CD8-positive, alpha-beta memory T cell (primary cell): ENCODE measurements at regions not wholly inside any gene's neighbourhood (a gene's known extent, or its start where the extent isn't known, plus 50 kb on each side); places are given as distances from the start of the nearest gene placed in this dataset.

Source experiments
- CTCF ChIA-PET: fragments of 350-600 bp; sonication (Branson Sonifier 250); formaldehyde crosslinking; loops from one replicate; lab custom pipeline; 2021; ENCODE audit warnings: antibody characterized with exemption; lab: Charles Lee
- POLR2A ChIA-PET: fragments of 350-600 bp; sonication (Branson Sonifier 250); formaldehyde crosslinking; loops from one replicate; lab custom pipeline; 2021; ENCODE audit warnings: antibody characterized with exemption; lab: Charles Lee
- DNase-seq, 5 donors: peaks; one replicate each; pipeline versions ENCODE4 v3.0.0 to v3.0.0-alpha.2; 2020 to 2022; ENCODE audit warnings: mixed read lengths in 1 of 5
- H3K27ac ChIP-seq: one replicate; pipeline ENCODE4 v1.7.0; 2013; ENCODE audit warnings: low read depth, mild to moderate bottlenecking, low read length, moderate library complexity
- H3K27me3 ChIP-seq: 2 replicates; pipeline ENCODE4 v1.7.0; 2013; ENCODE audit warnings: low read length, mild to moderate bottlenecking; ENCODE audit not compliant: insufficient read depth, poor library complexity, severe bottlenecking
- H3K36me3 ChIP-seq: 2 replicates; pipeline ENCODE4 v1.7.0; 2013; ENCODE audit warnings: mild to moderate bottlenecking, low read length, moderate library complexity; ENCODE audit not compliant: insufficient read depth
- H3K4me1 ChIP-seq: 2 replicates; pipeline ENCODE4 v1.7.0; 2013; ENCODE audit warnings: mild to moderate bottlenecking, low read length, moderate library complexity; ENCODE audit not compliant: insufficient read depth
- H3K4me3 ChIP-seq: 2 replicates; pipeline ENCODE4 v1.7.0; 2013; ENCODE audit warnings: mild to moderate bottlenecking, low read length
- H3K9me3 ChIP-seq: 2 replicates; pipeline ENCODE4 v1.7.0; 2013; ENCODE audit warnings: mild to moderate bottlenecking, low read length
- H3K27ac Mint-ChIP-seq, 8 donors: one replicate each; pipeline ENCODE4 v1.8.0; 2020 to 2021; ENCODE audit warnings: mixed read lengths in 8 of 8, mild to moderate bottlenecking in 6 of 8, inconsistent platforms in 3 of 8, moderate library complexity in 3 of 8
- H3K27me3 Mint-ChIP-seq, 2 donors: one replicate each; pipeline ENCODE4 v1.8.0; 2020 to 2021; ENCODE audit warnings: mixed read lengths in 2 of 2, mild to moderate bottlenecking in 1 of 2, moderate library complexity in 1 of 2
- H3K36me3 Mint-ChIP-seq, 3 donors: one replicate each; pipeline ENCODE4 v1.8.0; 2020 to 2021; ENCODE audit warnings: mixed read lengths in 3 of 3, inconsistent platforms in 1 of 3, mild to moderate bottlenecking in 1 of 3
- H3K4me1 Mint-ChIP-seq, 3 donors: one replicate each; pipeline ENCODE4 v1.8.0; 2020 to 2021; ENCODE audit warnings: mixed read lengths in 3 of 3, inconsistent platforms in 1 of 3, mild to moderate bottlenecking in 1 of 3
- H3K4me3 Mint-ChIP-seq, 7 donors: one replicate each; pipeline ENCODE4 v1.8.0; 2020 to 2021; ENCODE audit warnings: mixed read lengths in 7 of 7, mild to moderate bottlenecking in 6 of 7, moderate library complexity in 4 of 7, inconsistent platforms in 2 of 7
- H3K9me3 Mint-ChIP-seq, 5 donors: one replicate each; pipeline ENCODE4 v1.8.0; 2020 to 2022; ENCODE audit warnings: mixed read lengths in 5 of 5, mild to moderate bottlenecking in 3 of 5, moderate library complexity in 2 of 5, inconsistent platforms in 1 of 5

DNA sequence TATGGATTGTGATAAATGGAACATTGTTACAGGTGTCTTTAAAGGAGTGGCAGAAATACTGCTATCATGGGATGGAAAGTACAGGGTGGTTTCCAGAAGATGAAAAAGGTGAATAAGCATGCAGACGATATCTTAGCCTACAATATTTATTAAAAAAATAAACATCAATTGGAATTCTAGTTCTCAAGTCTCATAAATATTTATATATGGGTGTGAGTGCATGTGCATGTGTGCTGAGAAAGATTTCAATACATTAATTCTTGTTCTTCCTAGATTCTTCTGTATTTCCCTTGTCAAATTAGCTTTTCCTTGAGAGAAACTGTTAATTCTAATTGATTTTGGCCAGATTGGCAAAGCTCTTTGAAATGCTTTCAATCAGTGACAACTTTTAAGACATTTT, 618.2 kb downstream of the METTL15 start:
- Mint-ChIP-seq H3K27ac (no peak overlapping the region), H3K4me3 (no peak overlapping the region), H3K27me3 (no peaks in the 10 kb centered on the region), H3K36me3 (no peaks in the 10 kb centered on the region), H3K4me1 (no peaks in the 10 kb centered on the region), H3K9me3 (peaks cover 0 to 8% (median 0%) of the 10 kb centered on the region in 5 donors)
- H3K4me3 ChIP-seq, result no peak overlapping the region
- H3K36me3 ChIP-seq, result no peaks in the 10 kb centered on the region
- CTCF ChIA-PET, result no interaction called here
- POLR2A ChIA-PET, result no interaction called here
- H3K9me3 ChIP-seq, result no peaks in the 10 kb centered on the region
- H3K4me1 ChIP-seq, result no peaks in the 10 kb centered on the region
- no peak for DNase-seq
- H3K27me3 ChIP-seq, result no peaks in the 10 kb centered on the region
- no peak overlapping the region for H3K27ac ChIP-seq

DNA sequence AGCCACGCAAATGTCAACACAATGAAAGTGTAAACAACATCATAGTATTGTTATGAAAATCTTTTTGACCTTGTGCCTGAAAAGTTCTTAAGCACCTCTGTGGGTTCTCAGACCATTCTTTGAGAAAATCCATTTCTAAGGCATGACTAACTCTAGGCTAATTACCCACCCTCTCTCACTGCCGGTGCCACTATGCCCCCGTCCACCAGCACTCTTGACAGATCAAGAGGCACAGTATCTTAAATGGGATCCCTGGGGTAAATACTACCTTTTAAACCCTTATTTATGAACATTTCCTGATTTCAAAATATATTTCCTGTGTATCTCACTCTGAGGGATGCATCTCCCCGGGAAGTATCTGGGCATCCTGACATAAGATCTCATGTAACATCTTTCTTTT, 607.5 kb downstream of the METTL15 start:
- Mint-ChIP-seq H3K9me3 (peaks cover 0 to 2% (median 0%) of the 10 kb centered on the region in 5 donors), H3K4me3 (no peak overlapping the region), H3K4me1 (no peaks in the 10 kb centered on the region), H3K36me3 (no peaks in the 10 kb centered on the region), H3K27me3 (no peaks in the 10 kb centered on the region), H3K27ac (no peak overlapping the region)
- ChIA-PET CTCF (no interaction called here), POLR2A (no interaction called here)
- Histone ChIP-seq H3K4me1 (no peaks in the 10 kb centered on the region), H3K4me3 (no peak overlapping the region), H3K27ac (no peak overlapping the region), H3K9me3 (no peaks in the 10 kb centered on the region), H3K27me3 (no peaks in the 10 kb centered on the region), H3K36me3 (no peaks in the 10 kb centered on the region)
- no peak for DNase-seq

GRCh38 chr11:28713850-28714249, 605.7 kb downstream of the METTL15 start:
- Mint-ChIP-seq H3K4me1 (no peaks in the 10 kb centered on the region), H3K27ac (no peak overlapping the region), H3K27me3 (no peaks in the 10 kb centered on the region), H3K36me3 (no peaks in the 10 kb centered on the region), H3K4me3 (no peak overlapping the region), H3K9me3 (peaks cover 0 to 3% (median 0%) of the 10 kb centered on the region in 5 donors)
- Histone ChIP-seq H3K36me3 (no peaks in the 10 kb centered on the region), H3K9me3 (no peaks in the 10 kb centered on the region), H3K27me3 (no peaks in the 10 kb centered on the region), H3K4me3 (no peak overlapping the region), H3K4me1 (no peaks in the 10 kb centered on the region), H3K27ac (no peak overlapping the region)
- no peak for DNase-seq
- ChIA-PET POLR2A (no interaction called here), CTCF (no interaction called here)

DNA sequence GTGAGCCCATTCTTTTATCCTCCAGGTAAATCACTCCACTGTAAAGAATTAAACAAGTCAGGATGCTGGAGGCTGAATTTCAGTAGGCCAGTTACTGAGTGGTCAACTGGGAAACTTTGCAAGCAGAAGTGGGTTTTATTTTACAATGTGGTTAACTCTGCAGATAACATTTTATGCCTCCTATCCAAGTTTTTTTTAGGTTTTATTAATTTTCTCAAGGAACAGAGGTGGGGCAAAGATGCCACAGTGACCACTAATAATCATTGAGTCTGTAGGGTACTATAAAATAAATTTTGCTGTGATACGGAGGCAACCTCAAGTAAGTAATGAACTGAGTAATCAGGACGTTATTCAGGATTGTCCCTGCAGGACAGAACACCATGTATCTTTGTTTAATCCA, 599.9 kb downstream of the METTL15 start:
- H3K9me3 Mint-ChIP-seq, result peaks cover 0 to 4% (median 2%) of the 10 kb centered on the region in 5 donors
- Histone ChIP-seq H3K9me3 (no peaks in the 10 kb centered on the region), H3K4me1 (no peaks in the 10 kb centered on the region), H3K27me3 (no peaks in the 10 kb centered on the region), H3K4me3 (no peak overlapping the region), H3K36me3 (no peaks in the 10 kb centered on the region), H3K27ac (no peak overlapping the region)
- no peaks in the 10 kb centered on the region for H3K36me3 Mint-ChIP-seq
- H3K27ac Mint-ChIP-seq, result no peak overlapping the region
- POLR2A ChIA-PET, result no interaction called here
- no peak for DNase-seq
- H3K4me1 Mint-ChIP-seq, result no peaks in the 10 kb centered on the region
- H3K27me3 Mint-ChIP-seq, result no peaks in the 10 kb centered on the region
- no peak overlapping the region for H3K4me3 Mint-ChIP-seq
- CTCF ChIA-PET, result no interaction called here

DNA sequence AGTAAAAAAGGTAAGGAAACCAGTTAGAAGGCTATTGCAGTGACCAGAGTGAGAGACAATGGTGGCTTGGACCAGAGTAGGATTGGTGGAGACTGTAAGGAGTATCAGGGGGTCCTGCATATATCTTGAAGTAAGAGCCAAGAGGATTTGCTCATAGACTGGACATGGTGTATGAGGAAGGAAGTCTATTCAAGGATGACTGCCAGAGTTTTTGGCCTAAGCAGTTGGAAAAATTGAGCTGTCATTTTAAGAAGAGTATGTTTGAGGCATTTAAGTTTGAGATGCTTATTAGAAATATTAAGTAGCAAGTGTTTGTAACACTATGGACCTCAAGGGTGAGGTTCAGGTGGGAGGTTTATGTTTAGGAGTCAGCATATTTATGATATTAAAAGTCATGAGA, 596.6 kb downstream of the METTL15 start:
- H3K36me3 ChIP-seq, result no peaks in the 10 kb centered on the region
- H3K4me1 ChIP-seq, result no peaks in the 10 kb centered on the region
- H3K27ac ChIP-seq, result no peak overlapping the region
- H3K9me3 ChIP-seq, result no peaks in the 10 kb centered on the region
- Mint-ChIP-seq H3K9me3 (peaks cover 0 to 7% (median 4%) of the 10 kb centered on the region in 5 donors), H3K27ac (peak overlapping the region in 1 of 8 donors; percentile 62), H3K4me1 (no peaks in the 10 kb centered on the region), H3K4me3 (no peak overlapping the region), H3K36me3 (no peaks in the 10 kb centered on the region), H3K27me3 (no peaks in the 10 kb centered on the region)
- no peak overlapping the region for H3K4me3 ChIP-seq
- no peak for DNase-seq
- ChIA-PET CTCF (no interaction called here), POLR2A (no interaction called here)
- no peaks in the 10 kb centered on the region for H3K27me3 ChIP-seq

- Histone ChIP-seq H3K27ac (no peak overlapping the region), H3K4me3 (no peak overlapping the region), H3K27me3 (no peaks in the 10 kb centered on the region), H3K4me1 (no peaks in the 10 kb centered on the region), H3K36me3 (no peaks in the 10 kb centered on the region), H3K9me3 (no peaks in the 10 kb centered on the region)
- ChIA-PET CTCF (no interaction called here), POLR2A (no interaction called here)
- H3K4me3 Mint-ChIP-seq, result no peak overlapping the region
- no peak overlapping the region for H3K27ac Mint-ChIP-seq
- H3K4me1 Mint-ChIP-seq, result no peaks in the 10 kb centered on the region
- no peaks in the 10 kb centered on the region for H3K27me3 Mint-ChIP-seq
- DNase-seq, result no peak
- no peaks in the 10 kb centered on the region for H3K36me3 Mint-ChIP-seq
- peaks cover 1 to 7% (median 4%) of the 10 kb centered on the region in 5 donors for H3K9me3 Mint-ChIP-seq
Observed at GRCh38 chr11:28703371-28703770, 595.2 kb downstream of the METTL15 start.

- Mint-ChIP-seq H3K4me1 (no peaks in the 10 kb centered on the region), H3K9me3 (peaks cover 1 to 7% (median 4%) of the 10 kb centered on the region in 5 donors), H3K27ac (no peak overlapping the region), H3K4me3 (no peak overlapping the region), H3K27me3 (no peaks in the 10 kb centered on the region), H3K36me3 (no peaks in the 10 kb centered on the region)
- no peak for DNase-seq
- ChIA-PET POLR2A (no interaction called here), CTCF (no interaction called here)
- Histone ChIP-seq H3K4me3 (no peak overlapping the region), H3K27me3 (no peaks in the 10 kb centered on the region), H3K36me3 (no peaks in the 10 kb centered on the region), H3K4me1 (no peaks in the 10 kb centered on the region), H3K9me3 (no peaks in the 10 kb centered on the region), H3K27ac (no peak overlapping the region)
Observed at GRCh38 chr11:28702871-28703270, 594.7 kb downstream of the METTL15 start.

- CTCF ChIA-PET, result no interaction called here
- Histone ChIP-seq H3K27ac (no peak overlapping the region), H3K9me3 (no peaks in the 10 kb centered on the region), H3K27me3 (no peaks in the 10 kb centered on the region), H3K36me3 (no peaks in the 10 kb centered on the region), H3K4me1 (no peaks in the 10 kb centered on the region), H3K4me3 (no peak overlapping the region)
- DNase-seq, result no peak
- no peak overlapping the region for H3K4me3 Mint-ChIP-seq
- H3K27me3 Mint-ChIP-seq, result no peaks in the 10 kb centered on the region
- H3K36me3 Mint-ChIP-seq, result no peaks in the 10 kb centered on the region
- no peak overlapping the region for H3K27ac Mint-ChIP-seq
- POLR2A ChIA-PET, result no interaction called here
- H3K9me3 Mint-ChIP-seq, result peaks cover 1 to 7% (median 4%) of the 10 kb centered on the region in 5 donors
- no peaks in the 10 kb centered on the region for H3K4me1 Mint-ChIP-seq
Observed at GRCh38 chr11:28702450-28702790, 594.2 kb downstream of the METTL15 start.
